HFFc6 (cell line): ENCODE measurements at regions not wholly inside any gene's neighbourhood (a gene's known extent, or its start where the extent isn't known, plus 50 kb on each side); places are given as distances from the start of the nearest gene placed in this dataset.
"Not testable (repeated sequence)": the region's sequence is repeated elsewhere in the genome, so short reads cannot be mapped to it uniquely, and the experiment has no call there.

Source experiments
- DNase-seq: peaks from one replicate; pipeline ENCODE4 v3.0.0-alpha.2; 2018
- H3K27ac Mint-ChIP-seq: 2 replicates; pipeline ENCODE4 v1.8.0; 2020; ENCODE audit warnings: mild to moderate bottlenecking, mixed read lengths
- H3K27me3 Mint-ChIP-seq: 2 replicates; pipeline ENCODE4 v1.8.0; 2021; ENCODE audit warnings: mild to moderate bottlenecking, moderate library complexity, mixed read lengths; ENCODE audit not compliant: insufficient read depth
- H3K36me3 Mint-ChIP-seq: 2 replicates; pipeline ENCODE4 v1.8.0; 2021; ENCODE audit warnings: low read depth, mixed read lengths
- H3K4me1 Mint-ChIP-seq: 2 replicates; pipeline ENCODE4 v1.8.0; 2020; ENCODE audit warnings: low read depth, mixed read lengths
- H3K4me3 Mint-ChIP-seq: 2 replicates; pipeline ENCODE4 v1.8.0; 2020; ENCODE audit warnings: mild to moderate bottlenecking, moderate library complexity, mixed read lengths
- H3K9me3 Mint-ChIP-seq: 2 replicates; pipeline ENCODE4 v1.8.0; 2020; ENCODE audit warnings: mild to moderate bottlenecking, mixed read lengths
- CTCF ChIP-seq: fragments of 200-600 bp; sonication (generic); IDR thresholded peaks from 2 replicates; pipeline ENCODE4 v1.5.0; 2021; ENCODE audit warnings: antibody characterized with exemption, mild to moderate bottlenecking

- DNase-seq, H3K27ac Mint-ChIP-seq, H3K27me3 Mint-ChIP-seq, H3K4me1 Mint-ChIP-seq, H3K4me3 Mint-ChIP-seq, H3K9me3 Mint-ChIP-seq, H3K36me3 Mint-ChIP-seq: not testable (repeated sequence)
Measured at GRCh38 chr6:147651-148050, 144.6 kb upstream of the DUSP22 start.

- not testable (repeated sequence) for H3K27ac Mint-ChIP-seq, H3K9me3 Mint-ChIP-seq, H3K4me1 Mint-ChIP-seq, H3K27me3 Mint-ChIP-seq, H3K36me3 Mint-ChIP-seq, H3K4me3 Mint-ChIP-seq
- peak; percentile 85 for TF ChIP-seq CTCF
- DNase-seq: peak; percentile 6
Measured at GRCh38 chr6:148051-148984, 144.0 kb upstream of the DUSP22 start.

- not testable (repeated sequence) for H3K27me3 Mint-ChIP-seq, H3K9me3 Mint-ChIP-seq, H3K36me3 Mint-ChIP-seq, H3K27ac Mint-ChIP-seq, H3K4me3 Mint-ChIP-seq, DNase-seq
- H3K4me1 Mint-ChIP-seq: peaks cover 12% of the 10 kb centered on the region
Measured at GRCh38 chr6:150147-150546, 142.1 kb upstream of the DUSP22 start.

- H3K4me1 Mint-ChIP-seq: peaks cover 25% of the 10 kb centered on the region
- DNase-seq, H3K27ac Mint-ChIP-seq, H3K27me3 Mint-ChIP-seq, H3K9me3 Mint-ChIP-seq, H3K4me3 Mint-ChIP-seq, H3K36me3 Mint-ChIP-seq: not testable (repeated sequence)
Measured at GRCh38 chr6:152436-152835, 139.9 kb upstream of the DUSP22 start.

GRCh38 chr6:153026-153425, 139.3 kb upstream of the DUSP22 start:
- DNase-seq, H3K27me3 Mint-ChIP-seq, H3K36me3 Mint-ChIP-seq, H3K9me3 Mint-ChIP-seq, H3K4me3 Mint-ChIP-seq, H3K27ac Mint-ChIP-seq: not testable (repeated sequence)
- H3K4me1 Mint-ChIP-seq: peaks cover 25% of the 10 kb centered on the region

GRCh38 chr6:153867-154266, 138.4 kb upstream of the DUSP22 start:
- not testable (repeated sequence) for DNase-seq, H3K36me3 Mint-ChIP-seq, H3K27me3 Mint-ChIP-seq, H3K9me3 Mint-ChIP-seq, H3K27ac Mint-ChIP-seq, H3K4me3 Mint-ChIP-seq
- H3K4me1 Mint-ChIP-seq: peaks cover 25% of the 10 kb centered on the region

GRCh38 chr6:154321-155092, 137.8 kb upstream of the DUSP22 start:
- not testable (repeated sequence) for H3K36me3 Mint-ChIP-seq, H3K9me3 Mint-ChIP-seq, H3K27me3 Mint-ChIP-seq, H3K4me3 Mint-ChIP-seq
- peaks cover 25% of the 10 kb centered on the region for H3K4me1 Mint-ChIP-seq
- DNase-seq: peak; percentile 67
- H3K27ac Mint-ChIP-seq: peak overlapping the region; percentile 58

- Mint-ChIP-seq H3K27me3 (no peaks in the 10 kb centered on the region; the same call in none of the 2 replicates), H3K9me3 (peaks cover 5% of the 10 kb centered on the region), H3K27ac (no peak overlapping the region), H3K4me3 (no peak overlapping the region), H3K4me1 (peaks cover 25% of the 10 kb centered on the region), H3K36me3 (no peaks in the 10 kb centered on the region)
- no peak for TF ChIP-seq CTCF
- DNase-seq: no peak
Measured at GRCh38 chr6:156010-156409, 136.3 kb upstream of the DUSP22 start.

- H3K4me3 Mint-ChIP-seq, H3K27me3 Mint-ChIP-seq, DNase-seq, H3K36me3 Mint-ChIP-seq, H3K9me3 Mint-ChIP-seq, H3K27ac Mint-ChIP-seq: not testable (repeated sequence)
- peaks cover 25% of the 10 kb centered on the region for H3K4me1 Mint-ChIP-seq
Measured at GRCh38 chr6:156441-157140, 135.7 kb upstream of the DUSP22 start.
